ENCODE measurements at regions not wholly inside any gene's neighbourhood (a gene's known extent, or its start where the extent isn't known, plus 50 kb on each side); places are given as distances from the start of the nearest gene placed in this dataset.

DNA sequence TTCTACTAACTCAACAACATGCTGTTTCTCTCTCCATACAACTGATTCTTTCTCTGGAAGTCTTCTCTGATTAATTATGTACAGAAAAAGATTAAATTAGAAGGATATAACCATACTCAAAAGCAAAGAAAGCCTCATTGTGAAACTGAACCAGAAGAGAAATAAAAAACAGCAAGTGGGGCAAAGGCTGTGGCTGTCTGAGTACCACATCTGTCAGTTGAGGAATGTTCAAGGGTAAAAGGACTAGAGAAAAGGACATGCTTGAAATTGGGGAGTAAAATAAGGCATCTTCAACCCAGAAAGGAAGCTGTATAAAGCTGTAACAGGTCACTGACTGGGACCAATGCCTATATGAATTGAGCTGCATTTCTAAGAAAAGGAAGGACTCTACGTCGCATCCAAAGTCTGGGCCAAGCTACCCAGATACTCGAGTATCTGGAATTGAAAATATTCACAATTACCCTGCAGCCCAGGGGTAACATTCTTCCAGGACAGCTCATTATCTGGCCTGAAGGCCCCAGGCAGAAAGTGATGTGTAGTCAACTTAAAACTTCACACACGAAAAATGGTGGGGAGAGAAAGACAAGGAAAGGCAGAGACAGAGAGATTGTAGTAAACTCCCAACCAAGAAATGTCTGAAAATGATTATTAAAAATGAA lies 356.0 kb upstream of the GALNT5 start:
- Histone ChIP-seq H3K27me3 (ENCODE audit: control insufficient read depth, insufficient read depth, low read length) (no peaks in the 10 kb centered on the region), H3K27ac (ENCODE audit: low read length) (no peak overlapping the region), H3K36me3 (ENCODE audit: control insufficient read depth, insufficient read depth, low read length) (no peaks in the 10 kb centered on the region), H3K4me1 (ENCODE audit: control insufficient read depth, insufficient read depth, low read length) (no peaks in the 10 kb centered on the region), H3K4me3 (ENCODE audit: low read depth in 2 of 2, low read length in 2 of 2) (no peak overlapping the region), H3K9me3 (ENCODE audit: control insufficient read depth, insufficient read depth, low read depth, low read length) (no peaks in the 10 kb centered on the region)
- CTCF ChIA-PET = no interaction called here
- BruUV-seq (replicated peaks) = no TSS peak
- in situ Hi-C loops (cut with HindIII; ENCODE audit: low pct_unique_long_range_greater_than_20kb, low sequenced_read_pairs) = no loop called here
- no peak for ATAC-seq
- POLR2A ChIA-PET = no interaction called here
- intact Hi-C loops (cut with micrococcal nuclease; ENCODE audit: unreplicated experiment) = no loop called here
- DNase-seq (ENCODE audit: low read depth, low spot score) = no peak
- no peak for TF ChIP-seq SIN3A (IDR thresholded peaks at IDR 0.05; ENCODE audit: borderline replicate concordance, insufficient read depth, low read depth, low read length)
- TF ChIP-seq, protein P1, sequence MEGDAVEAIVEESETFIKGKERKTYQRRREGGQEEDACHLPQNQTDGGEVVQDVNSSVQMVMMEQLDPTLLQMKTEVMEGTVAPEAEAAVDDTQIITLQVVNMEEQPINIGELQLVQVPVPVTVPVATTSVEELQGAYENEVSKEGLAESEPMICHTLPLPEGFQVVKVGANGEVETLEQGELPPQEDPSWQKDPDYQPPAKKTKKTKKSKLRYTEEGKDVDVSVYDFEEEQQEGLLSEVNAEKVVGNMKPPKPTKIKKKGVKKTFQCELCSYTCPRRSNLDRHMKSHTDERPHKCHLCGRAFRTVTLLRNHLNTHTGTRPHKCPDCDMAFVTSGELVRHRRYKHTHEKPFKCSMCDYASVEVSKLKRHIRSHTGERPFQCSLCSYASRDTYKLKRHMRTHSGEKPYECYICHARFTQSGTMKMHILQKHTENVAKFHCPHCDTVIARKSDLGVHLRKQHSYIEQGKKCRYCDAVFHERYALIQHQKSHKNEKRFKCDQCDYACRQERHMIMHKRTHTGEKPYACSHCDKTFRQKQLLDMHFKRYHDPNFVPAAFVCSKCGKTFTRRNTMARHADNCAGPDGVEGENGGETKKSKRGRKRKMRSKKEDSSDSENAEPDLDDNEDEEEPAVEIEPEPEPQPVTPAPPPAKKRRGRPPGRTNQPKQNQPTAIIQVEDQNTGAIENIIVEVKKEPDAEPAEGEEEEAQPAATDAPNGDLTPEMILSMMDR (IDR thresholded peaks at IDR 0.05) = no peak

- DNase-seq (ENCODE audit: low read depth, low spot score) (no peak), ATAC-seq (no peak)
- ChIA-PET CTCF (no interaction called here), POLR2A (no interaction called here)
- Histone ChIP-seq H3K4me1 (ENCODE audit: control insufficient read depth, insufficient read depth, low read length) (no peaks in the 10 kb centered on the region), H3K27me3 (ENCODE audit: control insufficient read depth, insufficient read depth, low read length) (no peaks in the 10 kb centered on the region), H3K27ac (ENCODE audit: low read length) (no peak overlapping the region), H3K36me3 (ENCODE audit: control insufficient read depth, insufficient read depth, low read length) (no peaks in the 10 kb centered on the region), H3K4me3 (ENCODE audit: low read depth in 2 of 2, low read length in 2 of 2) (no peak overlapping the region), H3K9me3 (ENCODE audit: control insufficient read depth, insufficient read depth, low read depth, low read length) (no peaks in the 10 kb centered on the region)
- TF ChIP-seq TCF7L2 (IDR thresholded peaks at IDR 0.05; ENCODE audit: low read depth, low read length) = no peak
- in situ Hi-C loops (cut with HindIII; ENCODE audit: low pct_unique_long_range_greater_than_20kb, low sequenced_read_pairs) = no loop called here
- intact Hi-C loops (cut with micrococcal nuclease; ENCODE audit: unreplicated experiment) = no loop called here
- no TSS peak for BruUV-seq (replicated peaks)
Measured at GRCh38 chr2:156903335-156903734, 354.2 kb upstream of the GALNT5 start.

DNA sequence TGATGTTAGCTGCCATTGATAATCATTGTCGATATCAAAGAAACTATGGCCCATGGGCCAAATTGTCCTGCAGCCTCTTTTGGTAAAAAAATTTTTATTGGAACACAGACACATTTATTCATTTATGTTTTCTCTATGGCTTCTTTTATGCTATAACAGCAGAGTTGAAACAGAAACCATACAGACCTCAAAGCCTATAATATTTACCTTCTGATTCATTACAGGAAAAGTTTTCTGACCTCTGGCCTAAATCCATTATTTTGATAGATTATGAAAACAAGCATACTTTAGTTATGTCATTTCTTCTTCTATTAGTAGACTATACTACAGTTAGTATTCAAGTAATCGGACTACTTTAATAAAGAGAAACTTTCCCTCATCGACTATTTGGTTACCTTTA lies 349.7 kb upstream of the GALNT5 start:
- H3K4me3 ChIP-seq (ENCODE audit: low read depth in 2 of 2, low read length in 2 of 2) = no peak overlapping the region
- in situ Hi-C loops (cut with HindIII; ENCODE audit: low pct_unique_long_range_greater_than_20kb, low sequenced_read_pairs) (no loop called here), intact Hi-C loops (cut with micrococcal nuclease; ENCODE audit: unreplicated experiment) (no loop called here)
- no peak for TF ChIP-seq SIN3A (IDR thresholded peaks at IDR 0.05; ENCODE audit: borderline replicate concordance, insufficient read depth, low read depth, low read length)
- TF ChIP-seq TCF7L2 (IDR thresholded peaks at IDR 0.05; ENCODE audit: low read depth, low read length) = no peak
- TF ChIP-seq, protein P1 (IDR thresholded peaks at IDR 0.05) = no peak
- TF ChIP-seq POLR2AphosphoS5 (IDR thresholded peaks at IDR 0.05; ENCODE audit: low read depth, low read length) = no peak
- TF ChIP-seq REST (IDR thresholded peaks at IDR 0.05; ENCODE audit: insufficient read depth in 1 of 2, low read depth in 2 of 2, low read length in 1 of 2) = no peak
- no peak overlapping the region for H3K27ac ChIP-seq (ENCODE audit: low read length)
- DNase-seq (ENCODE audit: low read depth, low spot score) (no peak), ATAC-seq (no peak)
- ChIA-PET CTCF (no interaction called here), POLR2A (no interaction called here)
- no peaks in the 10 kb centered on the region for H3K27me3 ChIP-seq (ENCODE audit: control insufficient read depth, insufficient read depth, low read length)
- no peaks in the 10 kb centered on the region for H3K36me3 ChIP-seq (ENCODE audit: control insufficient read depth, insufficient read depth, low read length)
- no peaks in the 10 kb centered on the region for H3K9me3 ChIP-seq (ENCODE audit: control insufficient read depth, insufficient read depth, low read depth, low read length)
- no TSS peak for BruUV-seq (replicated peaks)
- no peaks in the 10 kb centered on the region for H3K4me1 ChIP-seq (ENCODE audit: control insufficient read depth, insufficient read depth, low read length)
